Dendritic cell treated with granulocyte-macrophage colony-stimulating factor and Interleukin-4, amounts not matched to agents 40 ng/mL and 50 ng/mL, for 4 days (primary cell): ENCODE measurements at regions not wholly inside any gene's neighbourhood (a gene's known extent, or its start where the extent isn't known, plus 50 kb on each side); places are given as distances from the start of the nearest gene placed in this dataset.

Experiments
- H3K27ac Mint-ChIP-seq: one replicate; pipeline ENCODE4 v1.8.0; 2022; ENCODE audit warnings: mild to moderate bottlenecking, mixed read lengths
- H3K27me3 Mint-ChIP-seq: one replicate; pipeline ENCODE4 v1.8.0; 2022; ENCODE audit warnings: mild to moderate bottlenecking, mixed read lengths
- H3K36me3 Mint-ChIP-seq: one replicate; pipeline ENCODE4 v1.8.0; 2022; ENCODE audit warnings: low read depth, mixed read lengths
- H3K4me1 Mint-ChIP-seq: one replicate; pipeline ENCODE4 v1.8.0; 2022; ENCODE audit warnings: low read depth, mixed read lengths
- H3K4me3 Mint-ChIP-seq: one replicate; pipeline ENCODE4 v1.8.0; 2022; ENCODE audit warnings: mild to moderate bottlenecking, moderate library complexity, mixed read lengths
- H3K9me3 Mint-ChIP-seq: one replicate; pipeline ENCODE4 v1.8.0; 2022; ENCODE audit warnings: mixed read lengths
- intact Hi-C: fragments of 100-400 bp; cut with micrococcal nuclease; formaldehyde crosslinking; loops from one replicate; pipeline ENCODE4 v1.15.0; 2022

GRCh38 chr1:63033211-63033610 lies 249.3 kb downstream of the ATG4C start:
- intact Hi-C loops = no loop called here

GRCh38 chr1:63034256-63034655 lies 250.3 kb downstream of the ATG4C start:
- H3K4me1 Mint-ChIP-seq = no peaks in the 10 kb centered on the region
- H3K36me3 Mint-ChIP-seq = no peaks in the 10 kb centered on the region
- peaks cover 4% of the 10 kb centered on the region for H3K27me3 Mint-ChIP-seq
- intact Hi-C loops = no loop called here
- no peak overlapping the region for H3K4me3 Mint-ChIP-seq
- no peak overlapping the region for H3K27ac Mint-ChIP-seq
- no peaks in the 10 kb centered on the region for H3K9me3 Mint-ChIP-seq

More at GRCh38 chr1:63033211-63033610, 249.3 kb downstream of the ATG4C start:
- H3K4me1 Mint-ChIP-seq = no peaks in the 10 kb centered on the region
- H3K9me3 Mint-ChIP-seq = no peaks in the 10 kb centered on the region
- H3K27ac Mint-ChIP-seq = no peak overlapping the region
- no peak overlapping the region for H3K4me3 Mint-ChIP-seq
- H3K27me3 Mint-ChIP-seq = peaks cover 6% of the 10 kb centered on the region
- H3K36me3 Mint-ChIP-seq = no peaks in the 10 kb centered on the region

- intact Hi-C loops = no loop called here
- Mint-ChIP-seq H3K36me3 (no peaks in the 10 kb centered on the region), H3K4me3 (no peak overlapping the region), H3K9me3 (no peaks in the 10 kb centered on the region), H3K4me1 (no peaks in the 10 kb centered on the region), H3K27me3 (peaks cover 4% of the 10 kb centered on the region), H3K27ac (no peak overlapping the region)
Measured at GRCh38 chr1:63038586-63038985, 254.7 kb downstream of the ATG4C start.

GRCh38 chr1:63041660-63042059 lies 257.7 kb downstream of the ATG4C start:
- intact Hi-C loops = no loop called here
- Mint-ChIP-seq H3K36me3 (no peaks in the 10 kb centered on the region), H3K27ac (no peak overlapping the region), H3K27me3 (peaks cover 2% of the 10 kb centered on the region), H3K4me3 (no peak overlapping the region), H3K9me3 (no peaks in the 10 kb centered on the region), H3K4me1 (no peaks in the 10 kb centered on the region)

- Mint-ChIP-seq H3K9me3 (no peaks in the 10 kb centered on the region), H3K27ac (no peak overlapping the region), H3K36me3 (no peaks in the 10 kb centered on the region), H3K27me3 (peaks cover 2% of the 10 kb centered on the region), H3K4me1 (no peaks in the 10 kb centered on the region), H3K4me3 (no peak overlapping the region)
- intact Hi-C loops = no loop called here
Measured at GRCh38 chr1:63042278-63042677, 258.3 kb downstream of the ATG4C start.

- Mint-ChIP-seq H3K4me3 (no peak overlapping the region), H3K4me1 (no peaks in the 10 kb centered on the region), H3K27ac (no peak overlapping the region), H3K9me3 (no peaks in the 10 kb centered on the region), H3K27me3 (peaks cover 3% of the 10 kb centered on the region), H3K36me3 (no peaks in the 10 kb centered on the region)
- intact Hi-C loops = no loop called here
Measured at GRCh38 chr1:63046539-63046938, 262.6 kb downstream of the ATG4C start.

GRCh38 chr1:63049135-63049534 lies 265.2 kb downstream of the ATG4C start:
- peaks cover 3% of the 10 kb centered on the region for H3K27me3 Mint-ChIP-seq
- H3K4me1 Mint-ChIP-seq = no peaks in the 10 kb centered on the region
- intact Hi-C loops = no loop called here
- H3K27ac Mint-ChIP-seq = no peak overlapping the region
- no peak overlapping the region for H3K4me3 Mint-ChIP-seq
- no peaks in the 10 kb centered on the region for H3K9me3 Mint-ChIP-seq
- H3K36me3 Mint-ChIP-seq = no peaks in the 10 kb centered on the region

DNA sequence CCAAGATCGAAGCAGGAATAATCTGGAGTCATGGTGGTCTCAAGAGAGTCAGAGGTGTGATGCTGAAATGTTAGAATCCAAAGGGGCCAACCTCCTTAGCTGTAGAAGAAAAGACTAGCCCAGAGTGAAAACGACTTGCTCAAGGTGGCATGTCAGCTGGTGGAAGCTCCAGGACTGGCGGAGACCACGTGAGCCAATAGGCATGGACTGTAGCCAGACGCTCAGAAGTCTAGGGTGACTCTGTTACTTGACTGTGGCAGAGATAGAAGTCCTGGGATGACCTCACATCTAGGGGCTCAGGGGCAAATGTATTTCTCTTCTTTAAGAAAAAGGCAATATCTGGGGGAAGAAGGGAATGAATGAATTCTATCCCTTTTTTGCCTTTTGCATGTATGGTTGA lies 267.4 kb downstream of the ATG4C start:
- intact Hi-C loops = no loop called here
- peaks cover 3% of the 10 kb centered on the region for H3K27me3 Mint-ChIP-seq
- no peak overlapping the region for H3K27ac Mint-ChIP-seq
- no peak overlapping the region for H3K4me3 Mint-ChIP-seq
- H3K4me1 Mint-ChIP-seq = no peaks in the 10 kb centered on the region
- no peaks in the 10 kb centered on the region for H3K9me3 Mint-ChIP-seq
- H3K36me3 Mint-ChIP-seq = no peaks in the 10 kb centered on the region

DNA sequence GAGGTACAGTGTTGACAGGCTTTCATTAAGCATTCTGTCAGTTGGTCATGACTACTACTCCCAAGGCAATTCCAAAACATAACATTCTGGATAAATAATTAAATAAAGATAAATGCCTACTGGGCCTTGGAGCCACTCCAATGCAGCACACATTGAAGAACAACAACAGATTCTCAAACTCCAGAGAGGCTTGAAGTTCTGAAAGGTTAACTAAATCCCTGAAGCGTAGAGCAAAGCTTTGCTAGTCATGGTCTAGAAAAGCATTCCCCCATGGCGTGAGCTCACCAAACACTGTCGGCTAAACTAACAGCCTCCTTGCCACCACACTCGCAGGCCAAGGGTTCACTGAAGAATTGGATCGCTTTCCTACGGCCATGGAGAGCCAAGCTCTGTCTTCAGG lies 268.0 kb downstream of the ATG4C start:
- intact Hi-C loops = no loop called here

GRCh38 chr1:63054184-63054583 lies 268.2 kb upstream of the FOXD3 start:
- intact Hi-C loops = no loop called here
- Mint-ChIP-seq H3K27me3 (no peaks in the 10 kb centered on the region), H3K36me3 (no peaks in the 10 kb centered on the region), H3K27ac (no peak overlapping the region), H3K9me3 (no peaks in the 10 kb centered on the region), H3K4me3 (no peak overlapping the region), H3K4me1 (no peaks in the 10 kb centered on the region)

More for the DNA sequence above, 268.0 kb downstream of the ATG4C start:
- H3K27ac Mint-ChIP-seq = no peak overlapping the region
- no peaks in the 10 kb centered on the region for H3K9me3 Mint-ChIP-seq
- H3K4me3 Mint-ChIP-seq = no peak overlapping the region
- peaks cover 3% of the 10 kb centered on the region for H3K27me3 Mint-ChIP-seq
- H3K4me1 Mint-ChIP-seq = no peaks in the 10 kb centered on the region
- H3K36me3 Mint-ChIP-seq = no peaks in the 10 kb centered on the region

DNA sequence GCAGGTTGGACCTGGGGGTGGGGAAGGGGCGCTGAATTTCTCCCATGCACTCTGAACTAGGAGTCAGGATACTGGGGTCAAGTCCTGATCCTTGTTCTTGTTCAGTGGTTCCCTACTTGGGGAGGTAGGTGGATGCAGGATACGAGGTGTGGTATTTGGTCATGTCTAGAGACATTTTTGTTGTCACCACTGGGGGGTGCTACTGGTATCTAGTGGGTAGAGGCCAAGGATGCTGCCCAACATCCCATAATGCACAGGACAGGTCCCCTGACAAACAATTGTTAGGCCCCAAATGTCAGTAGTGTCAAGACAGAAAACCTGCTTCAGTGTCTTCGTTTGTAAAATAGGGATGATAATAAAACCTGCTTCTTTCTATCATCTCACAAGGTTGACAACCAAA lies 259.0 kb upstream of the FOXD3 start:
- Mint-ChIP-seq H3K27me3 (no peaks in the 10 kb centered on the region), H3K4me1 (no peaks in the 10 kb centered on the region), H3K27ac (no peak overlapping the region), H3K4me3 (no peak overlapping the region), H3K36me3 (no peaks in the 10 kb centered on the region), H3K9me3 (no peaks in the 10 kb centered on the region)
- intact Hi-C loops = no loop called here

- no peaks in the 10 kb centered on the region for H3K9me3 Mint-ChIP-seq
- no peak overlapping the region for H3K4me3 Mint-ChIP-seq
- H3K4me1 Mint-ChIP-seq = no peaks in the 10 kb centered on the region
- intact Hi-C loops = no loop called here
- H3K27ac Mint-ChIP-seq = no peak overlapping the region
- H3K27me3 Mint-ChIP-seq = no peaks in the 10 kb centered on the region
- H3K36me3 Mint-ChIP-seq = no peaks in the 10 kb centered on the region
Measured at GRCh38 chr1:63064135-63064534, 258.2 kb upstream of the FOXD3 start.

DNA sequence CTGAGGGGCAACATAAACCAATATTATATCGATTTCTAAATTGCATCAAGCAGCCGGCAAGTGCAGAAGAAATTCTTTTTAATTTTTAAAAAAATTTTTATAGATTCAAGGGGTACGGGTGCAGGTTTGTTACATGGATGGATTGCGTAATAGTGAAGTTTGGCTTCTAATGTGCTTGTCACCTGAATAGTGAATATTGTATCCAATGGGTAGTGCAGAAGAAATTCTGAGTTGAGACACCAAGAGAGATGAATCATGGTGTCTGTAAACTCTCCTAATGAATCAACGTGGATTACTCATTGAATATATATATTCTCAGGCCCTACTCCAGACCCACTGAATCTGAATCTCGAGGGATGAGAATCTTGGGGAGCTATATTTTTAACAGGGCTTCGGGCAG lies 253.7 kb upstream of the FOXD3 start:
- Mint-ChIP-seq H3K4me1 (no peaks in the 10 kb centered on the region), H3K36me3 (no peaks in the 10 kb centered on the region), H3K4me3 (no peak overlapping the region), H3K27ac (no peak overlapping the region), H3K9me3 (no peaks in the 10 kb centered on the region), H3K27me3 (peaks cover 23% of the 10 kb centered on the region)
- intact Hi-C loops = no loop called here

DNA sequence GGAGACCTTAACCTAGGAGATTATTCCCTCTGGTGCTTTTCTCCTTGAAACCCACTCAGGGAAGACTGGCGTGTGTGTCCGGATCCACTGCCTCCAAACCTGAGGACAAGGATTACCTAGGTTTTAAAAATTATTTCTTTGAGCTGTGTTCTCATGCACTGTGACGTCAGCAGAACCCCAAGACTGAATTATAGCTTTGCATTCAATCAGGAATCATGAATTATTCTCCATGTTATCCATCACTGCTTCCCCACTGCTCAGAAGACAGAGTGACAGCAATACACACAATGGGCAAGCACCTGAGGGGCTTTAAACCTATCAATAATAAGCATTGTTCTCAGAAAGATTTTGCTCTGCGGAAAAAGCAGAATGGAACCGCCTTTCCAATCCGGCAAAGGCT lies 253.2 kb upstream of the FOXD3 start:
- no peaks in the 10 kb centered on the region for H3K36me3 Mint-ChIP-seq

GRCh38 chr1:63073309-63074306 lies 248.8 kb upstream of the FOXD3 start:
- no peaks in the 10 kb centered on the region for H3K4me1 Mint-ChIP-seq
- H3K36me3 Mint-ChIP-seq = no peaks in the 10 kb centered on the region
- intact Hi-C loops = no loop called here
- no peaks in the 10 kb centered on the region for H3K9me3 Mint-ChIP-seq
- peaks cover 46% of the 10 kb centered on the region for H3K27me3 Mint-ChIP-seq
- no peak overlapping the region for H3K27ac Mint-ChIP-seq
- H3K4me3 Mint-ChIP-seq = no peak overlapping the region

More for the DNA sequence above, 253.2 kb upstream of the FOXD3 start:
- Mint-ChIP-seq H3K27ac (no peak overlapping the region), H3K4me3 (no peak overlapping the region), H3K27me3 (peaks cover 29% of the 10 kb centered on the region), H3K9me3 (no peaks in the 10 kb centered on the region), H3K4me1 (no peaks in the 10 kb centered on the region)
- intact Hi-C loops = no loop called here
